ENCODE measurements at regions not wholly inside any gene's neighbourhood (a gene's known extent, or its start where the extent isn't known, plus 50 kb on each side); places are given as distances from the start of the nearest gene placed in this dataset.

- TF ChIP-seq CTCF (IDR thresholded peaks at IDR 0.05) (peak; percentile 81), EZH2 (IDR thresholded peaks at IDR 0.05; ENCODE audit: borderline replicate concordance, insufficient read depth, low read depth, low read length, poor library complexity, severe bottlenecking) (no peak)
Measured at GRCh38 chr20:22691369-22692118, 107.2 kb upstream of the FOXA2 start.
